ENCODE measurements at regions not wholly inside any gene's neighbourhood (a gene's known extent, or its start where the extent isn't known, plus 50 kb on each side); places are given as distances from the start of the nearest gene placed in this dataset.

DNA sequence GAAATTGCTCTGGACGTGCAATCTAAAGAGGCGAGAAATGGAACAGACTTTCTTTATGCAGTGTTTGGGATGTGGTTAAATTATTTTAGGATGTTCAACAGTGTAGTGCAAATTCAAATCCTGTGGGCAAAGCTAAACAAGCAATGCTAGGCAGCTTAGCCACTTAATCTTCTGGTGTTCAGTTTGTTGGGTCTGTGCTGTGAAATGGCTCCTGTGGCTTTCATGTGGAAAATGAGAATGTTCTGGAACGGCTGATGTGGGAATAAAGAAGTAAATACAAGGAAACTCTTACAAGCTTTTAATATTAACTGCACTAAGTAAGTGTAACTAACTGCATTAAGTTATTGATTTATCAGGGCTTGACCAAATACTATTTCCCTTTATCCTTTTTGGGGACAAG, 766.6 kb downstream of the ADGRL2 start:
- TF ChIP-seq, protein P1, sequence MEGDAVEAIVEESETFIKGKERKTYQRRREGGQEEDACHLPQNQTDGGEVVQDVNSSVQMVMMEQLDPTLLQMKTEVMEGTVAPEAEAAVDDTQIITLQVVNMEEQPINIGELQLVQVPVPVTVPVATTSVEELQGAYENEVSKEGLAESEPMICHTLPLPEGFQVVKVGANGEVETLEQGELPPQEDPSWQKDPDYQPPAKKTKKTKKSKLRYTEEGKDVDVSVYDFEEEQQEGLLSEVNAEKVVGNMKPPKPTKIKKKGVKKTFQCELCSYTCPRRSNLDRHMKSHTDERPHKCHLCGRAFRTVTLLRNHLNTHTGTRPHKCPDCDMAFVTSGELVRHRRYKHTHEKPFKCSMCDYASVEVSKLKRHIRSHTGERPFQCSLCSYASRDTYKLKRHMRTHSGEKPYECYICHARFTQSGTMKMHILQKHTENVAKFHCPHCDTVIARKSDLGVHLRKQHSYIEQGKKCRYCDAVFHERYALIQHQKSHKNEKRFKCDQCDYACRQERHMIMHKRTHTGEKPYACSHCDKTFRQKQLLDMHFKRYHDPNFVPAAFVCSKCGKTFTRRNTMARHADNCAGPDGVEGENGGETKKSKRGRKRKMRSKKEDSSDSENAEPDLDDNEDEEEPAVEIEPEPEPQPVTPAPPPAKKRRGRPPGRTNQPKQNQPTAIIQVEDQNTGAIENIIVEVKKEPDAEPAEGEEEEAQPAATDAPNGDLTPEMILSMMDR (IDR thresholded peaks at IDR 0.05): no peak
- no peak for TF ChIP-seq EP300 (IDR thresholded peaks at IDR 0.05)
- TF ChIP-seq POLR2AphosphoS5 (IDR thresholded peaks at IDR 0.05): no peak
